CD4-positive, alpha-beta T cell treated with Interleukin-6 for 4 hours (primary cell): ENCODE measurements at regions not wholly inside any gene's neighbourhood (a gene's known extent, or its start where the extent isn't known, plus 50 kb on each side); places are given as distances from the start of the nearest gene placed in this dataset.
"Not testable (repeated sequence)": the region's sequence is repeated elsewhere in the genome, so short reads cannot be mapped to it uniquely, and the experiment has no call there.

Experiments used
- DNase-seq: peaks from one replicate; pipeline ENCODE4 v3.0.0-alpha.2; 2020; ENCODE audit warnings: mixed read lengths

- no peak for DNase-seq
Measured at GRCh38 chr7:67486401-67486800, 489.8 kb downstream of the TYW1 start.

GRCh38 chr7:67487316-67487715 is 490.7 kb downstream of the TYW1 start:
- no peak for DNase-seq

DNA sequence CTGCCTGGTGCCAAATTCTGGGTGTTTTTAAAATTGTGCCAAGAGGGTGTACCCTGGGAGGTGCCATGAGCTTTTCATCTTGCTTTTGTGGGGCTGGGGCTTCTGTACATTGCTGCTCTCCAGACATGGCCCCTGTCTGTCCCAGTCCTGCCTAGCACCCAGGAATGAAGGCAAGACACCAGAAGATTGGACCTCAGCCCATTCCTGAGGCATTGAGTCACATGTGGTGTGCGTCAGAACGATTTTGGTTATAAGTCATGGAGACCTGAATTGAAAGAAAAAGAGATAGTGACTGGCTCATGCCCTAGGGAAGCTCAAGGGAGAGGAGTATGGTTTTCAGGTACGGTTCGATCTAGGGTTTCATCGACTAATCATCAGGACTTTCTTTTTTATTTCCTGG is 493.2 kb downstream of the TYW1 start:
- DNase-seq: no peak

DNA sequence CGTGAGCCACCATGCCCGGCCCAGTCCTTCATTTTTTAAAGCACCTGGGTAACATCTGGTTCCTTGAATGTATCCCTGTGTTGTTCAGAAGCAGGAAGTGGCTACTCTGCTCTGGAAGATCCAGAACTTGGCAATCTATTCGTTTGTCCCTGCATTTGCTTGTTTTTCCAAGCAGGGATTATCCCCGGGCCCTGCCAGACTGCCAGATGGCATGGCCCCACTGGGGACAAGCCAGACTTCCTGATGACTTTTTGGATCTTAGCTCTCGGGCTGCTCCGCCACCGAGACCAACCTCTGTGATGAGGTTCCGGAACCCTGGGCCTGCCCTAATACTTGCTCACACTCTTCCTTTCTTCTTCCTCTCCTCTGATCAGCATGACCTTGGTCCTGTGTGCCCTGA is 496.7 kb downstream of the TYW1 start:
- DNase-seq: no peak

DNA sequence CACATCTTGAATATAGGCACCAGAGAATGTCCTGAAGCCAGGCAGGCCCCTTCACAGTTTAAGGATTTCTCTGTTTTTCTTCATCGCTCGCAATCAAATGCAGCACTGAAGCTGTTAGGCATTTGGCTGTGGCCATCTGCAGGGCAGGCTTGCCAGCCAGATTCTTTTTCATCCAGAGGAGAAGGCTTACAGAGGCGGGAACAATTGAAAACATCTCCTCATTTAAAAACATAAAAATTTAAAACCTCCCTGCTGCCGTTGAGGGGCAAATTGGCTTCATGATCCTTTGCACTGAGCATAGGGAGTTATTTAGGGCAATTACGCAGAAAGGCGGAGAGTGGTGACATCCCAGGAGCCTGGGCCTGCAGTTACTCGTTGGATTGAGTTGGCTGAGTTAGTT is 500.0 kb downstream of the TYW1 start:
- no peak for DNase-seq

DNA sequence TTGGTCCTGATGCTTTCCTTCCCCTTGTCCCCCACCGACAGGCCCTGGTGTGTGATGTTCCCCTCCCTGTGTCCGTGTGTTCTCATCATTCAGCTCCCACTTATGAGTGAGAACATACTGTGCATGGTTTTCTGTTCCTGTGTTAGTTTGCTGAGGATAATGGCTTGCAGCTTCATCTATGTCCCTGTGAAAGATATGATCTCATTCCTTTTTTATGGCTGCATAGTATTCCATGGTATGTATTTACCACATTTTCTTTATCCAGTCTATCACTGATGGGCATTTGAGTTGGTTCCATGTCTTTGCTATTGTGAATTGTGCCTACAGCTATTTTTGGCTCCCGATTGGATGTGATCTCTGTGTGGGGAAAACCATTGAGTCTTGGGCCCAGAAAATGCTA is 501.3 kb downstream of the TYW1 start:
- DNase-seq: not testable (repeated sequence)

DNA sequence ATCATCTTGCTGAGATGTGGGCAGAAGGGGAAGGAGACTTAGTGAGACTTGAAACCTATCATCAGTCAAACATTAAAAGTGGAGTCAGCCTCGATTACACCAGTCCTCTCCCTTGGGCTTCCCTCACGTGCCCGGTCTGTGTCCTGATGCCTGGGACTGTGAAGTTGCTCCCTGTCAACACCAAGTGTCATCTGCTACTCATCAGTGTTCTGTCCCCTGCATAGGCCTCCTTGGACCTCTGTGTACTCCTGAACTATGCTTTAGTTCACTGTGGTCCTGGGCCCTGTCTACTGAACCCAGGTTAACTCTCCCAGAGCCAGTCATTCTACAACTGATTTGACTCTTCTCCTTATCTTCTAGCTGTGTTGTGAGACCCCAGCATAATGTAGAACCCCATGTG is 506.3 kb downstream of the TYW1 start:
- no peak for DNase-seq

DNA sequence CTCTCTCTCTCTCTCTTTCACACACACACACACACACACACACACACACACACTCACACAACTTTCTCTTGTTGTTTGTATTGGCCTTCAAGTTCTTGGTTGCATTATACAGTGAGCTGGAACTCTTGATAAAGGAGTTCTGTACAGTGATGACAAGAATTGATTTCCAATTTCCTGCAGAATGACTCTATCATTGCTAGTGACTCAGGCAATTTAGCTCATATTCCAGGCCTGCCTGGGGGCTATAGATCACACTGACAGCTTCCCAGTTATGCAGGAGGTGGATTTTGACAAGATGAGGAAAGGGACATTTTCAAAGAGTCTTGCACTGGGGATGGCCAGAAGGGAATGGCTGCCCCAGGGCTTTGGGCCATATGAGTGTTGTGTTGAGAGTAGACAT is 508.8 kb downstream of the TYW1 start:
- DNase-seq: no peak

DNA sequence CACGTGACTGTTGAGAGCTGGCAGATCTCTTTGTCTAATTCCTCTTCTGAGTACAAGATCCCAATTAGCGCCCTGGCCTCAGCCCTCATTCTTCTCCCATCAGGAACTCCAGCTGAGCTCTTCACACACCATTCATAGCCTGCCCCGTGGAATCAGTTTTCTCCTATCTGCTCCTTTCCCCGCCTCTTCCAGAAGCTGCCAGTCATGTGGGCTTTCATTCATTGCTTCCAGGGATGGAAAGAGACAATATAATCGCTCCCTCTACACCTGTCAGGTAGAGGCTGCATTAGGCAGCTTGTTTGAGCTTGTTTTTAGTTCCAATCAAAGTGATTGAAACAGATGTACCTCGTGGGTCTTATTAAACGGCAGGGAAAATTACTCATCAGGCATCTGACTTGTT is 515.8 kb downstream of the TYW1 start:
- DNase-seq: no peak

DNA sequence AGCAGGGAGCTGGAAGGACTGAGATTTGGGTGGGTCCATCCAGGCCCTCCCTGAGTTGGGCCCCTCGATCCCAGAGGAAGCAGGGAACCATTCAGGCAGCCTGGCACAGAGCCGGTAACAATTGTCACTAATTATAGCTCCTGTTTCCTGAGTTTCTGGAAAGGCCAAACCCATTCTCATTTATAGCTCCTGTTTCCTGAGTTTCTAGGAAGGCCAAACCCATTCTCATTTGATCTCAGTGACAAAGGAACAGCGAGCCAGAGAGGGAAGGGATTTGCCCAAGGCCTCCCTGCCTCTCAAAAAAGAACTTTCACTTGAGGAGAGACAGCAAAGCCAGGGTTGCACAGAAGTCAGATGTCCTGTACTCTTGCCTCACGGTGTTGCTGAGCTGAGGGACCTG is 521.9 kb downstream of the TYW1 start:
- no peak for DNase-seq

- DNase-seq: no peak
Measured at GRCh38 chr7:67519171-67519570, 522.5 kb downstream of the TYW1 start.

GRCh38 chr7:67522504-67522903 is 525.9 kb downstream of the TYW1 start:
- no peak for DNase-seq

- DNase-seq: no peak
Measured at GRCh38 chr7:67523713-67524112, 527.1 kb downstream of the TYW1 start.

GRCh38 chr7:67525588-67525987 is 529.0 kb downstream of the TYW1 start:
- DNase-seq: no peak

DNA sequence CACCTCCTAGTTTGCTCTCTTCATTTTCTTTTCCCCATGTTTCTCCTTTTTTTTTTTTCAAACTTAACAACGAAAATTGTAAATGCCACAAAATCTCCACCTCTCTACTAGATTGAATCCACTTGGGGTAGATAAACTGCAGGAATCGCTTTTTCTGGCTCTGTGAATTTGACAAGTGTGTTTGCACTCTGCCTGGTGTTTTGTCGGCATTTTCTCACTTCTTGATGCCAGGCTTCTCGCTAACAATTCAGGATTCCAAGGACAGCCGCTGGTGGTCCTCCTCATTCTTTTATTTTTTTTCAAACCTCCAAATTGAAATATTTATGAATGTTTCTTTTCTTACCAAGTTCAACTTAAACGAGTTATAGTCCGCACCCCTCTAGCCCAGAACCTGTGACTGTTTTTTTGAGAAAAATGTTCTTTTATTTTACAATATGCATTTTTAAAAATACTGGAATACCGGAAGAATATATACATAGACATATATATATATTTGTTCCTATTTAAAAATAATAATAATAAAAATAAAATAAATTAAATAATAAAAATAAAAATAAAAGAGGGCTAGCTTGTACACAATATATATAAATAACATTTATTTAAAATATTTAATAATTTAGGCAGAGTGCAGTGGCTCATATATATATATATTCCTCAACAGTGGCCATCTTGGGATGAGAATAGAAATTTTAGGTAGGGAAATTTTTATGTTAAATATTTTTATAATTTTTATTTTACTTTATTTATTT is 538.8 kb downstream of the TYW1 start:
- DNase-seq: no peak

- no peak for DNase-seq
Measured at GRCh38 chr7:67542916-67543315, 546.3 kb downstream of the TYW1 start.

DNA sequence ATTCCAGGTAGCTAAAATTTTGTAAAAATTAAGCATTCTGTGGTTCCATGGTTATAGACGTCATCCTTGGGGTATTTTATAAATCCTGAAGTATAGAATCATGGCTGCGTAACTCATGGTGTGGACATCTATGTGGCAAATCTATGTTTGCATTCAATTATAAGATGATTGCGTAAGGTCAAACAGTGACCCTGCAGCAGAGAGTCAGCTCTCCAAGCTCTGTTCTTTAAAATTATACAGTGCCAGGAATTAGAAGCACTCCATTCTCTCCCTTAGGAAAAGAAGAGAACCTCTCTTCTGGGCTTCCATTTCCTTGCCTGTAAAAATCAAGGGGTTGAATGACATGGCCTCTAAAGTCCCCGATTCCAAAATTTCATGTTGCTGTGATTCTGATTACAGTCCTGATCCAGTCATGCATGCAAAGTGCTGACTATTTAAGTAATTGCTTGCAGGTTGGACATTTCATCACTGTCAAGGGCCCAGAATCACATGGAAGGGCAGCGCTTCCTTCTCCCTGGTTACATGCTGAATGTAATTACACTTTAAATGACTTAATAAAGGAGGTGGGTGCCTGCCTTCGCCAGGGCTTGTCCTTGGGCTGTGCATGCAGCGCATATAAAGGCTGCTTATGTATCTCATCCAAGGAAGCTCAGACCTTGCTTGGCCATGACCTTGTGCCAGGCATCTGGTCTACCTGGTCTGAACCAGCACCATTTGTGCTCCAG is 550.7 kb downstream of the TYW1 start:
- no peak for DNase-seq

GRCh38 chr7:67549126-67549525 is 552.5 kb downstream of the TYW1 start:
- DNase-seq: no peak

GRCh38 chr7:67550801-67551436 is 554.3 kb downstream of the TYW1 start:
- DNase-seq: no peak

DNA sequence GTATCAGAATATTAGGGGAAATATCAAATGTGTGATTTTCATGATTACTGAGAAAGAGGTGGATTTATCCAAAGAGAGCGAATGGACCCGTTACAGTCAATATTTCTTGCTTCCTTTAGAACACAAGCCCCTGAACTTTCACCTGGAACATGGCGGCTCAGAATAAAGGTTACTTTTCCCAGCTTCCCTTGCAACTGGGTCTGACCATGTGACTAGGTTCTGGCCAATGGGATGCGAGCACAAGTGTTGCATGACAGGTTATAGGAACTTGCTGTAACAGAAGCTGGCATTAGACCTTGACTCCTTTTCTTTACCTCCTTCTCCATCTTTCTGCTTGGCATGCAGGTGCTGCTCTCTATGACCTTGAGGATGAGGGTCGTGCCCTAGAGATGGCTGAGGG is 556.1 kb downstream of the TYW1 start:
- no peak for DNase-seq

DNA sequence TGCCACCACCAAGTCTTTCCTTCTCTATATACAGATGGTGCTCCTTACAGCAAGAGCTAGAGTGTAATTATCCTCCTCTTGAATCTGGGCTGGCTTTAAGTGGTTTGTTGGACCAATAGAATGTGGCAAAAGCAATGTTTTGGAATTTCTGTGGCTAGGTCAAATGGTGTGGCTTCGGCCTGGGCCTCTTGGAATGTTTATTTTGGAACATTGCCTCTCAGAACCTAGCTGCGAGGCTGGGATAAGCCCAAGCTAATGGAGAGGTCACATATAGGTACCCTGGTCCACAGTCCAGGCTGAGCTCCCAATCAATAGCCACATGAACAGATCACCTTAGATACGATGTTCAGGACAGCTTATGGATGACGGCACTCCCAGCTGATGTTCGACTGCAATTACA is 556.7 kb downstream of the TYW1 start:
- no peak for DNase-seq

- no peak for DNase-seq
Measured at GRCh38 chr7:67554986-67555385, 558.4 kb downstream of the TYW1 start.

GRCh38 chr7:67564959-67565358 is 568.3 kb downstream of the TYW1 start:
- DNase-seq: no peak

DNA sequence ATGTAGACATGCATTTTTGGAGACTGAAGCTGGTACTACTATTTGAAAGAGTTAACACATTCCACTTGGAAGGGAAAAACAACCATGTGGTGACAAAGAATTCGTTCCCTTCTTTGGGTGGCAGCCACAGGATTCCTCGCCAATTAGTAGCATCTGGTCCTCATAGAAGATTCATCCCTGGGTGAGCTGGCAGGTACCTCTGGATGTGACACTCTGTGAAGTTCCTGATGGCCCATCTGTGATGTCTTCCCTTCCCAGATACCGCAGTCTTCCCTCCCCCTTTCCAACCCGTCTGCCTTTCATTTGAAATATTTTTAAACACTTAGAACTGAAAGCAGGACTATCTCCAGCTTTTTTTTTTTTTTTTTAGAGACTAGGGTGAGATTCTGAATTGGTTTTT is 569.5 kb downstream of the TYW1 start:
- no peak for DNase-seq
